ENCODE measurements at regions not wholly inside any gene's neighbourhood (a gene's known extent, or its start where the extent isn't known, plus 50 kb on each side); places are given as distances from the start of the nearest gene placed in this dataset.

DNA sequence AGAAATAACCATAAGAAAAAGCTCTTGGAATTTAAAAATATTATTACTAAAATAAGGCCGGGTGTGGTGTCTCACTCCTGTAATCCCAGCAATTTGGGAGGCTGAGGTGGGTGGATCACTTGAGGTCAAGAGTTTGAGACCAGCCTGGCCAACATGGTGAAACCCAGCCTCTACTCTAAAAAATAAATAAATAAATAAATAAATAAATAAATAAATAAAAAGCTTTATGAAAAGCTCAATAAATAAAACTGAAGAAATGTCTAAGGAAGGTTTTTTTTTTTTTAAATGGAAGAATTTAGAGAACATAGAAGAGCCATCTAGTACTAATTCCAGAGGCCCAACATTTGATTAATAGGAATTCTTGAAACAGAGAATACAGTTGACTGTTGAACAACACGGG is 249.1 kb upstream of the PROX1 start:
- TF ChIP-seq, protein P1, sequence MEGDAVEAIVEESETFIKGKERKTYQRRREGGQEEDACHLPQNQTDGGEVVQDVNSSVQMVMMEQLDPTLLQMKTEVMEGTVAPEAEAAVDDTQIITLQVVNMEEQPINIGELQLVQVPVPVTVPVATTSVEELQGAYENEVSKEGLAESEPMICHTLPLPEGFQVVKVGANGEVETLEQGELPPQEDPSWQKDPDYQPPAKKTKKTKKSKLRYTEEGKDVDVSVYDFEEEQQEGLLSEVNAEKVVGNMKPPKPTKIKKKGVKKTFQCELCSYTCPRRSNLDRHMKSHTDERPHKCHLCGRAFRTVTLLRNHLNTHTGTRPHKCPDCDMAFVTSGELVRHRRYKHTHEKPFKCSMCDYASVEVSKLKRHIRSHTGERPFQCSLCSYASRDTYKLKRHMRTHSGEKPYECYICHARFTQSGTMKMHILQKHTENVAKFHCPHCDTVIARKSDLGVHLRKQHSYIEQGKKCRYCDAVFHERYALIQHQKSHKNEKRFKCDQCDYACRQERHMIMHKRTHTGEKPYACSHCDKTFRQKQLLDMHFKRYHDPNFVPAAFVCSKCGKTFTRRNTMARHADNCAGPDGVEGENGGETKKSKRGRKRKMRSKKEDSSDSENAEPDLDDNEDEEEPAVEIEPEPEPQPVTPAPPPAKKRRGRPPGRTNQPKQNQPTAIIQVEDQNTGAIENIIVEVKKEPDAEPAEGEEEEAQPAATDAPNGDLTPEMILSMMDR (IDR thresholded peaks at IDR 0.05; ENCODE audit: low read depth, low read length, missing control alignments), result no peak
- no peak for DNase-seq (ENCODE audit: extremely low read depth, low read depth)
- no peak overlapping the region for H3K4me3 ChIP-seq (replicated peaks; ENCODE audit: low read depth, low read length)

GRCh38 chr1:213742992-213743391 is 244.8 kb upstream of the PROX1 start:
- TF ChIP-seq, protein P1 (IDR thresholded peaks at IDR 0.05; ENCODE audit: low read depth, low read length, missing control alignments), result no peak
- H3K4me3 ChIP-seq (replicated peaks; ENCODE audit: low read depth, low read length), result no peak overlapping the region
- DNase-seq (ENCODE audit: extremely low read depth, low read depth), result no peak

- DNase-seq (ENCODE audit: extremely low read depth, low read depth), result no peak
- H3K4me3 ChIP-seq (replicated peaks; ENCODE audit: low read depth, low read length), result no peak overlapping the region
- TF ChIP-seq, protein P1 (IDR thresholded peaks at IDR 0.05; ENCODE audit: low read depth, low read length, missing control alignments), result no peak
Observed at GRCh38 chr1:213744780-213745179, 243.0 kb upstream of the PROX1 start.

DNA sequence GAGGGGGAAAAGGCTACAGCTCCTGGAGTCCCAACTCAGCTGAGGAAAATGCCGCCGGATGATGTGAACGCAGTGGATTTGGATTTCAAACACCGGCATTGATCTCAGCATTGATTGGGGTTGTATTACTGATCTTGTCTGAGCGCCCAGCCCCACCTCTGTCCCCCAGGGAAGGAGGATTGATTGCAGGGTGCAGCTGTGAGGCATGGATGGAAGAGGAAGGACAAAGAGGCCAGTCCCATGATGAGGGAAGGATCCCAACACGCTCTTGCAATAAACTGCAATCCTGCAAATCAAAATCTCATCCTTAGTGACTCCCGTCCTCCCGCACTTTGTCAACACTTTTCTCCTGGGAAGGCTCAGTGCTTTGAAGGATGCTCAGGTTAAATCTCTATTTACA is 242.3 kb upstream of the PROX1 start:
- H3K4me3 ChIP-seq (replicated peaks; ENCODE audit: low read depth, low read length), result no peak overlapping the region
- TF ChIP-seq, protein P1 (IDR thresholded peaks at IDR 0.05; ENCODE audit: low read depth, low read length, missing control alignments), result no peak
- DNase-seq (ENCODE audit: extremely low read depth, low read depth), result no peak

DNA sequence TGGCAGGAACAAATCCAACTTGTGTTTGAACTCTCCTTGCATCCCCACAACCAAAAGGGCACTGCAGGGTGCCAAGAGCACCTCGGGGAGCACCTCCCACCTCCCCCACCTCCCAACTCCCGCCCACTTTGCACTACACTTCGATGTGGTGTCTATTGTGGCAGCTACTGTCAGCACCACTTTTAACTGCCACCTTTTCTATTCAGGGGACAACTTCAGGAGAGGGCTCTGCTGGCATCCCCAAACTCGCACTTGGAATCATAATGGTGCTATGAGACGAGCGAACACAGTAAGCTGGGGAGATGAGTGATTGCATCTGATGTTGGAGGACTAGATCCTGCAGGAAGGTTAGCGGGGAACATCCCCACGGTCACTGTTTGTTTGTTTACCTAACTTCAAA is 238.2 kb upstream of the PROX1 start:
- no peak for DNase-seq (ENCODE audit: extremely low read depth, low read depth)
- TF ChIP-seq, protein P1 (IDR thresholded peaks at IDR 0.05; ENCODE audit: low read depth, low read length, missing control alignments), result no peak
- no peak overlapping the region for H3K4me3 ChIP-seq (replicated peaks; ENCODE audit: low read depth, low read length)

DNA sequence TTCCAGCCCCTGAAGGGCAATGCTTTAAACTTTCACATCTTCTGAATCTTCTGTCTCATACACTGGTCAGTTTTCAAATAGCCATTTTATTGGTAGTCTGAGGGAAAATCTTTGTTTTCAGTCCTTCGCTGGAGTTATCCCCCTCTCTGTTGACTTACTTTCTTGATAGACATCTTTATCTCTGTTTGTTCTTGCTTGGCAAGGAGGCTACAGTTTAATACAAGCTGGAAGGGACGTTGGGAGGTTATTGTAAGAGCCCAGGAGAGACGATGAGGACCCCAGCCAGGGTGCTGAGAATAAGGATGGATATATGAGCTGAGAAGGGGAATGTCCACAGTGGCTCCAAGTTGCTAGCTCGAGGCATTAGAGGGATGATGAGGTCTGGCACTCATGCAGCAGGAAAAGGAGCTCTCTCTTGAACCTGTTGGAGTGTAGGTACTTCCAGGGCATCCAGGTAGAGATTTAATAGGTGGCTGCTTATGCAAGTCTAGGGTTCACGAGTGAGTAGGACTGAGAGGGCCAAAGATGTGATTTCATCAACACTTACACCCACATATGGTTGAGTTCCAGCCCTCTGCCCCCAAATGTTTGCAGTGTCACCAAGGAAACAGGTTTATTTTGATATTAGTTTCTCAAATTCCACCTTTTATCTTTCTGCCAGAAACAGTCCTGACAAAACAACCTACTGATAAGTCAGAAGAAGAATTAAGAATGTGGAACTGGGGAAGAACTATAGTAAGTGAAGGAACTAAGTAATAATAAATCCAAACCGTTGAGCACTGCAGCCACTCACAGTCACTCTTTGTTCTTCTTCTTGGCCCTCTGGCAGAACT is 237.3 kb upstream of the PROX1 start:
- H3K4me3 ChIP-seq (replicated peaks; ENCODE audit: low read depth, low read length), result no peak overlapping the region
- TF ChIP-seq, protein P1 (IDR thresholded peaks at IDR 0.05; ENCODE audit: low read depth, low read length, missing control alignments), result no peak
- no peak for DNase-seq (ENCODE audit: extremely low read depth, low read depth)

DNA sequence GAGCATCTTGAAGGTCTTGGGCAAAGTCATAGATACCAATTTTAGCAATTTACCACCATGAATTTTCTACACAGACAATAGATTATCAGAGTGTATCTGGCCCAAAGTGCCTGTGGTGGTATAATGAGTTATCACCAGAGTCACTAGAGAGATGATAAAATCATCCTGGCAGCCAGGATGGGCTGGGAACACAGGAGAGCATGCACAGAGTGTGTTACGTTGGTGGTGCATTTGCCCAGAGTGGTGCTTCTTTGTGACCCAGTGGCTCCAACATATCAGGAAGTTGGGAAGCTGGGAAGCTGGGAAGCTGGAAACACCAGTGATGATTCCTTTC is 236.7 kb upstream of the PROX1 start:
- TF ChIP-seq, protein P1 (IDR thresholded peaks at IDR 0.05; ENCODE audit: low read depth, low read length, missing control alignments), result no peak
- H3K4me3 ChIP-seq (replicated peaks; ENCODE audit: low read depth, low read length), result no peak overlapping the region
- no peak for DNase-seq (ENCODE audit: extremely low read depth, low read depth)
